ENCODE measurements at regions not wholly inside any gene's neighbourhood (a gene's known extent, or its start where the extent isn't known, plus 50 kb on each side); places are given as distances from the start of the nearest gene placed in this dataset.
"Not testable (repeated sequence)": the region's sequence is repeated elsewhere in the genome, so short reads cannot be mapped to it uniquely, and the experiment has no call there.

DNA sequence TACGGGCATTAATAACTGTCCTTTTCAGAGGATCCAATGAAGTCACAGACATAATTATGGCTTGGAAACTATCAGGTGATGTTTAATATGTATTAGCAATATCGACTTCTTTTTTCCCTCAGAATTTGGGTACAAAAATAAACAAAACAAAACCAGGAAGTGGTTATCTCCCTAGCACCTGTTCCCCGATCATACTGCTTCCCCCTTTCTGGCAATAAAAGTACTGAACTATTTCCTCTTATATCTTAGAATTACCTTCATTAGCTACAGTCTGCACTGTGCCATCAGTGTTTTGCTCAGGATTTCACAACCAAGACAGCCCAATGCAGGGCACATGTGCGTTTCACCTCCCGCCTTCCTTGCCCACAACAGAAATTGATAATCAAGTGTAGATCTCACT, 216.9 kb upstream of the BTBD3 start:
- Histone ChIP-seq H4K20me1 (ENCODE audit: insufficient read depth, low read length) (no peaks in the 10 kb centered on the region), H2AFZ (ENCODE audit: low read length) (no peak overlapping the region), H3K9me2 (replicated peaks; ENCODE audit: insufficient read depth, low read length) (no peaks in the 10 kb centered on the region), H3K9me3 (replicated peaks; ENCODE audit: insufficient read depth, low read length) (no peaks in the 10 kb centered on the region), H3K4me2 (ENCODE audit: low read depth, low read length) (no peak overlapping the region), H3K27ac (ENCODE audit: low read length) (no peak overlapping the region), H3F3A (ENCODE audit: insufficient read depth, low read length) (no peaks in the 10 kb centered on the region), H3K4me3 (ENCODE audit: low read length) (no peak overlapping the region), H3K79me2 (ENCODE audit: low read length) (no peaks in the 10 kb centered on the region), H3K27me3 (replicated peaks; ENCODE audit: insufficient read depth, low read length) (no peaks in the 10 kb centered on the region), H3K36me3 (replicated peaks; ENCODE audit: insufficient read depth, low read length) (no peaks in the 10 kb centered on the region), H3K9ac (ENCODE audit: low read length) (no peak overlapping the region), H3K4me1 (ENCODE audit: low read length) (no peaks in the 10 kb centered on the region)
- TF ChIP-seq, protein P1, sequence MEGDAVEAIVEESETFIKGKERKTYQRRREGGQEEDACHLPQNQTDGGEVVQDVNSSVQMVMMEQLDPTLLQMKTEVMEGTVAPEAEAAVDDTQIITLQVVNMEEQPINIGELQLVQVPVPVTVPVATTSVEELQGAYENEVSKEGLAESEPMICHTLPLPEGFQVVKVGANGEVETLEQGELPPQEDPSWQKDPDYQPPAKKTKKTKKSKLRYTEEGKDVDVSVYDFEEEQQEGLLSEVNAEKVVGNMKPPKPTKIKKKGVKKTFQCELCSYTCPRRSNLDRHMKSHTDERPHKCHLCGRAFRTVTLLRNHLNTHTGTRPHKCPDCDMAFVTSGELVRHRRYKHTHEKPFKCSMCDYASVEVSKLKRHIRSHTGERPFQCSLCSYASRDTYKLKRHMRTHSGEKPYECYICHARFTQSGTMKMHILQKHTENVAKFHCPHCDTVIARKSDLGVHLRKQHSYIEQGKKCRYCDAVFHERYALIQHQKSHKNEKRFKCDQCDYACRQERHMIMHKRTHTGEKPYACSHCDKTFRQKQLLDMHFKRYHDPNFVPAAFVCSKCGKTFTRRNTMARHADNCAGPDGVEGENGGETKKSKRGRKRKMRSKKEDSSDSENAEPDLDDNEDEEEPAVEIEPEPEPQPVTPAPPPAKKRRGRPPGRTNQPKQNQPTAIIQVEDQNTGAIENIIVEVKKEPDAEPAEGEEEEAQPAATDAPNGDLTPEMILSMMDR (IDR thresholded peaks at IDR 0.05; ENCODE audit: low read length) = no peak
- no peak for TF ChIP-seq EZH2phosphoT487 (IDR thresholded peaks at IDR 0.05; ENCODE audit: low read length)
- TF ChIP-seq EZH2 (optimal IDR thresholded peaks at IDR 0.05; ENCODE audit: low read depth, low read length) = no peak
- no peak for DNase-seq

- no peaks in the 10 kb centered on the region for H3K9me3 ChIP-seq (replicated peaks; ENCODE audit: insufficient read depth, low read length)
- no peaks in the 10 kb centered on the region for H3K79me2 ChIP-seq (ENCODE audit: low read length)
- no peaks in the 10 kb centered on the region for H3F3A ChIP-seq (ENCODE audit: insufficient read depth, low read length)
- H3K4me2 ChIP-seq (ENCODE audit: low read depth, low read length) = no peak overlapping the region
- no peak for DNase-seq
- H3K4me3 ChIP-seq (ENCODE audit: low read length) = no peak overlapping the region
- no peaks in the 10 kb centered on the region for H3K9me2 ChIP-seq (replicated peaks; ENCODE audit: insufficient read depth, low read length)
- no peak overlapping the region for H2AFZ ChIP-seq (ENCODE audit: low read length)
- no peaks in the 10 kb centered on the region for H3K4me1 ChIP-seq (ENCODE audit: low read length)
- H4K20me1 ChIP-seq (ENCODE audit: insufficient read depth, low read length) = no peaks in the 10 kb centered on the region
- H3K36me3 ChIP-seq (replicated peaks; ENCODE audit: insufficient read depth, low read length) = no peaks in the 10 kb centered on the region
- H3K27ac ChIP-seq (ENCODE audit: low read length) = no peak overlapping the region
- TF ChIP-seq EZH2phosphoT487 (IDR thresholded peaks at IDR 0.05; ENCODE audit: low read length) (no peak), EZH2 (optimal IDR thresholded peaks at IDR 0.05; ENCODE audit: low read depth, low read length) (no peak)
- TF ChIP-seq, protein P1 (IDR thresholded peaks at IDR 0.05; ENCODE audit: low read length) = no peak
- H3K9ac ChIP-seq (ENCODE audit: low read length) = no peak overlapping the region
- no peaks in the 10 kb centered on the region for H3K27me3 ChIP-seq (replicated peaks; ENCODE audit: insufficient read depth, low read length)
These were observed 214.8 kb upstream of the BTBD3 start for GRCh38 chr20:11702721-11703518.

DNA sequence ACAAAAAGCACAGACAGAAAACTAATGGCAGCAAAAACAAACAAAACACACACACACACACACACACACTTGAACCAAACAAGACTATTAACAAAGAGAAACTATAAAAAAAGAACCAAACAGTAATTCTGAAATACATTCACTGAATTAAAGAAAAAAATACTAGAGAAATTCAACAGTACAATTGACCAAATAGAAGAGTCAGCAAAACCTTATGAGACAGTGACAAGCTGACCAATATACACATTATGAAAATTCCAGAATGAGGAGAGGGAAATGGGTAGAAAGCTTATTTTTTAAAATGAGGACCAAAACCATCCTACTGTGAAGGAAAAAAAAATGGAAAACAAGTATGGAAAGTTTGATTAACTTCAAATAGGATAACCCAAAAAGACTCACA, 212.2 kb upstream of the BTBD3 start:
- no peak for DNase-seq
- Histone ChIP-seq H3K9ac (ENCODE audit: low read length) (no peak overlapping the region), H3K27ac (ENCODE audit: low read length) (no peak overlapping the region), H3F3A (ENCODE audit: insufficient read depth, low read length) (no peaks in the 10 kb centered on the region), H4K20me1 (ENCODE audit: insufficient read depth, low read length) (no peaks in the 10 kb centered on the region), H2AFZ (ENCODE audit: low read length) (no peak overlapping the region), H3K4me3 (ENCODE audit: low read length) (no peak overlapping the region), H3K4me2 (ENCODE audit: low read depth, low read length) (no peak overlapping the region), H3K27me3 (replicated peaks; ENCODE audit: insufficient read depth, low read length) (no peaks in the 10 kb centered on the region), H3K9me3 (replicated peaks; ENCODE audit: insufficient read depth, low read length) (no peaks in the 10 kb centered on the region), H3K9me2 (replicated peaks; ENCODE audit: insufficient read depth, low read length) (no peaks in the 10 kb centered on the region), H3K79me2 (ENCODE audit: low read length) (no peaks in the 10 kb centered on the region), H3K36me3 (replicated peaks; ENCODE audit: insufficient read depth, low read length) (no peaks in the 10 kb centered on the region), H3K4me1 (ENCODE audit: low read length) (no peaks in the 10 kb centered on the region)
- TF ChIP-seq, protein P1 (IDR thresholded peaks at IDR 0.05; ENCODE audit: low read length) = no peak
- TF ChIP-seq EZH2 (optimal IDR thresholded peaks at IDR 0.05; ENCODE audit: low read depth, low read length) = no peak
- TF ChIP-seq EZH2phosphoT487 (IDR thresholded peaks at IDR 0.05; ENCODE audit: low read length) = no peak

- H3K27ac ChIP-seq (ENCODE audit: low read length); H3K27me3 ChIP-seq (replicated peaks; ENCODE audit: insufficient read depth, low read length); H3K4me2 ChIP-seq (ENCODE audit: low read depth, low read length); H4K20me1 ChIP-seq (ENCODE audit: insufficient read depth, low read length); H3K36me3 ChIP-seq (replicated peaks; ENCODE audit: insufficient read depth, low read length); H3K4me1 ChIP-seq (ENCODE audit: low read length); H3K9me3 ChIP-seq (replicated peaks; ENCODE audit: insufficient read depth, low read length); H3K79me2 ChIP-seq (ENCODE audit: low read length); H3K9ac ChIP-seq (ENCODE audit: low read length); H3K9me2 ChIP-seq (replicated peaks; ENCODE audit: insufficient read depth, low read length); DNase-seq; H3F3A ChIP-seq (ENCODE audit: insufficient read depth, low read length); H3K4me3 ChIP-seq (ENCODE audit: low read length); H2AFZ ChIP-seq (ENCODE audit: low read length): not testable (repeated sequence)
These were observed 209.5 kb upstream of the BTBD3 start for GRCh38 chr20:11708223-11708622.
